HL-60 (cell line): ENCODE measurements at regions not wholly inside any gene's neighbourhood (a gene's known extent, or its start where the extent isn't known, plus 50 kb on each side); places are given as distances from the start of the nearest gene placed in this dataset.

ENCODE experiments used
- DNase-seq, 2 experiments: peaks; one replicate each; pipeline ENCODE4 v3.0.0-alpha.2; 2010 to 2020; ENCODE audit warnings: low read depth in 1 of 2, low spot score in 1 of 2
- H3K27ac ChIP-seq: fragments of 250-450 bp; sonication (Bioruptor Pico); replicated peaks from 2 replicates; pipeline ENCODE4 v1.5.1; 2020; ENCODE audit warnings: mild to moderate bottlenecking, moderate library complexity
- H3K27me3 ChIP-seq: fragments of 250-450 bp; sonication (Bioruptor Pico); 2 replicates; pipeline ENCODE4 v1.5.1; 2021; ENCODE audit warnings: mild to moderate bottlenecking, moderate library complexity; ENCODE audit not compliant: insufficient read depth, poor library complexity, severe bottlenecking
- H3K4me3 ChIP-seq: replicated peaks from 2 replicates; pipeline ENCODE4 v1.5.1; 2011; ENCODE audit warnings: mild to moderate bottlenecking, control low read depth, low read length; ENCODE audit not compliant: insufficient read depth
- CTCF ChIP-seq: IDR thresholded peaks from one replicate; pipeline ENCODE4 v1.5.1; 2011; ENCODE audit warnings: low read length, control low read depth, inconsistent platforms; ENCODE audit not compliant: insufficient read depth
- GABPA ChIP-seq: IDR thresholded peaks from 2 replicates; pipeline ENCODE4 v1.6.1; 2012; ENCODE audit warnings: low read depth
- POLR2AphosphoS5 ChIP-seq: IDR thresholded peaks from 2 replicates; pipeline ENCODE4 v1.6.1; 2012; ENCODE audit warnings: low read depth
- REST ChIP-seq: IDR thresholded peaks from 2 replicates; pipeline ENCODE4 v1.6.1; 2012; ENCODE audit warnings: low read depth; ENCODE audit not compliant: insufficient replicate concordance
- SPI1 ChIP-seq: IDR thresholded peaks from 2 replicates; pipeline ENCODE4 v1.6.1; 2012; ENCODE audit warnings: low read depth, mild to moderate bottlenecking, borderline replicate concordance

GRCh38 chr15:61653110-61653509, 407.1 kb downstream of the VPS13C start:
- Histone ChIP-seq H3K4me3 (no peak overlapping the region), H3K27ac (no peak overlapping the region), H3K27me3 (no peaks in the 10 kb centered on the region)
- TF ChIP-seq SPI1 (no peak), POLR2AphosphoS5 (no peak), REST (no peak), CTCF (no peak), GABPA (no peak)
- DNase-seq: no peak

- TF ChIP-seq REST (no peak), CTCF (no peak)
- H3K4me3 ChIP-seq: no peak overlapping the region
- H3K27ac ChIP-seq: no peak overlapping the region
- no peaks in the 10 kb centered on the region for H3K27me3 ChIP-seq
- DNase-seq: no peak
These were observed 409.0 kb downstream of the VPS13C start for GRCh38 chr15:61651267-61651666.

GRCh38 chr15:61649046-61649445, 411.2 kb downstream of the VPS13C start:
- no peak overlapping the region for H3K27ac ChIP-seq
- TF ChIP-seq GABPA (no peak), POLR2AphosphoS5 (no peak), SPI1 (no peak), REST (no peak), CTCF (no peak)
- no peaks in the 10 kb centered on the region for H3K27me3 ChIP-seq
- no peak for DNase-seq
- H3K4me3 ChIP-seq: no peak overlapping the region
